ENCODE measurements at regions not wholly inside any gene's neighbourhood (a gene's known extent, or its start where the extent isn't known, plus 50 kb on each side); places are given as distances from the start of the nearest gene placed in this dataset.

GRCh38 chr18:11533942-11534496 lies 75.4 kb upstream of the SLC35G4 start:
- H3K27ac Mint-ChIP-seq: no peak overlapping the region
- TF ChIP-seq CTCF (IDR thresholded peaks at IDR 0.05; ENCODE audit: unreplicated experiment): no peak
- peaks cover 12% of the 10 kb centered on the region for H3K9me3 Mint-ChIP-seq (ENCODE audit: low read depth)
- no peaks in the 10 kb centered on the region for H3K4me1 Mint-ChIP-seq (ENCODE audit: low read depth)
- peaks cover 10% of the 10 kb centered on the region for H3K27me3 Mint-ChIP-seq
- H3K4me3 Mint-ChIP-seq (ENCODE audit: low read depth): no peak overlapping the region
- H3K36me3 Mint-ChIP-seq (ENCODE audit: insufficient read depth): no peaks in the 10 kb centered on the region
- DNase-seq (ENCODE audit: low spot score, unreplicated experiment): no peak

DNA sequence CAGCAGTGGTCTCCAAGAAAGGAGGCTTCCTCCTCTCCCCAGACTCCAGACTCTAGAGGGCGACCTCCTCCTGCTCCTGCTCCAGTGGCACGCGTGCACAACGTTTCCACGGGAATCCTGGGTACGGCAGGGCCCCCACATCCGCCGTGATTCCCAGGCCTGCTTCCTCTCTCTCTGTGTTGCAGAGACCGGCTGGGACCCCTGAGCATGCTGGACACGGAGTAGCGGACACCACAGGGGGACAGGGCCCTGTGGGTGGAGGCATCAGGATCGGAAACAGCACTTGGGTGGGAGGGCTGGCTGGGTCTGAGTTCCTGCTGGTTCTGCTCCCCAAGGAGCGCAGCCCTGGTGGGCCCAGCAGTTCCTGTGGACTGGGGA lies 75.9 kb upstream of the SLC35G4 start:
- no peak overlapping the region for H3K27ac Mint-ChIP-seq
- peaks cover 12% of the 10 kb centered on the region for H3K27me3 Mint-ChIP-seq
- TF ChIP-seq CTCF (IDR thresholded peaks at IDR 0.05; ENCODE audit: unreplicated experiment): no peak
- H3K9me3 Mint-ChIP-seq (ENCODE audit: low read depth): peaks cover 12% of the 10 kb centered on the region
- no peaks in the 10 kb centered on the region for H3K4me1 Mint-ChIP-seq (ENCODE audit: low read depth)
- no peak for DNase-seq (ENCODE audit: low spot score, unreplicated experiment)
- no peak overlapping the region for H3K4me3 Mint-ChIP-seq (ENCODE audit: low read depth)
- H3K36me3 Mint-ChIP-seq (ENCODE audit: insufficient read depth): no peaks in the 10 kb centered on the region

DNA sequence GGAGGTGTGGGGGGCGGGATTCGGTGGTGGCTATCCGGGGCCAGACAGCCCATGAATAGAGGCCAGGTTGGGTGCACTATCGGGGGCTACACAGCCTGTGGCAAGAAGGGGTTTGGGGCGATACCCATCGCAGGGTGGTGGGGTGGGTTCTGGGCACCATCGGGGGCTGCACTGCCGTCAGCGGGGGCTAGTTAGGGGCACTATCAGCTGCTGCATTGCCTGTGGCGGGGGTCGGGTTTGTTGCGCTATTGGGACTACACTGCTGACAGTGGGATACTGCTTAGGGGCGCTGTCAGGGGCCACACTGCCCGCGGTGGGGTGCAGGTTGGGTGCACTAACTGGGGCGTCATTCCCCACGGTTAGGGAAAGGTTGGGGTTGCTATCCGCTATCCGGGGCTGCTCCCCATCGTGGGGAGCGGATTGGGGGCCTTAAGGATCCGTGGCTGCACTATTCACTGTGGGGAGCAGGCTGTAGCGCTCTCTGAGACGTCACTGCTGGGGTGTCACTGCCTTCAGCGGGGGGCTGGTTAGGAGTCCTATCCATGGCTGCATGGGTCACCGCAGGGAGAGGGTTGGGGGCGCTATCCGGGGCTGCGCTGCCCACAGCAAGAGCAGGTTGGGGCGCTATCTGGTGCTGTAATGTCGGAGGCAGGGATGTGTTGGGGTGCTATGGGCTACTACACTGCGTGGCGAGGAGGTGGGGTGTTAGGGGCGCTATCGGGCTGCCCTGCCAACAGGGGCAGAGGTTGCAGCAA lies 76.5 kb upstream of the SLC35G4 start:
- no peak for TF ChIP-seq CTCF (IDR thresholded peaks at IDR 0.05; ENCODE audit: unreplicated experiment)
- Mint-ChIP-seq H3K36me3 (ENCODE audit: insufficient read depth) (no peaks in the 10 kb centered on the region), H3K9me3 (ENCODE audit: low read depth) (peaks cover 12% of the 10 kb centered on the region), H3K27ac (no peak overlapping the region), H3K4me3 (ENCODE audit: low read depth) (no peak overlapping the region), H3K4me1 (ENCODE audit: low read depth) (no peaks in the 10 kb centered on the region), H3K27me3 (peaks cover 12% of the 10 kb centered on the region)
- no peak for DNase-seq (ENCODE audit: low spot score, unreplicated experiment)

- no peak for TF ChIP-seq CTCF (IDR thresholded peaks at IDR 0.05; ENCODE audit: unreplicated experiment)
- peaks cover 12% of the 10 kb centered on the region for H3K27me3 Mint-ChIP-seq
- H3K4me3 Mint-ChIP-seq (ENCODE audit: low read depth): no peak overlapping the region
- peaks cover 3% of the 10 kb centered on the region for H3K9me3 Mint-ChIP-seq (ENCODE audit: low read depth)
- no peaks in the 10 kb centered on the region for H3K36me3 Mint-ChIP-seq (ENCODE audit: insufficient read depth)
- no peaks in the 10 kb centered on the region for H3K4me1 Mint-ChIP-seq (ENCODE audit: low read depth)
- no peak for DNase-seq (ENCODE audit: low spot score, unreplicated experiment)
- no peak overlapping the region for H3K27ac Mint-ChIP-seq
These were observed 80.3 kb upstream of the SLC35G4 start for GRCh38 chr18:11529081-11529480.

DNA sequence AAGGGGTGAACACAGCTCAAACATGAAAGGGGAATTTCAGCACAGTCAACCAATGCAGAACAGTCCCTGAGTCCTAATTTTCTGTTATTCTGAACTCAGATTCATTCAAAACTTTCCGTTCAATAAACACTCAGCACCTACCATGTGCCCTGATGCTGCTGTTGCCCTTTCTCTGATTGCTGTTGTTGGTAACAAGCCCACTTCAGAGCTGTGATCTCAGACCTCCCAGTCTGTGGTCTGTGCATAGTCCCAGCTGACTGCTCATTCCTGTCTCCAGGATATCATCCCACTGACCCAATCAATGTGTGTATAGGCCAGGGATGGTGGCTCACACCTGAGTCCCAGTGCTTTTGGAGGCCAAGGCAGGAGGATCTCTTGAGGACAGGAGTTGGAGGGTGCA lies 82.7 kb upstream of the SLC35G4 start:
- H3K27me3 Mint-ChIP-seq: peaks cover 25% of the 10 kb centered on the region
- no peaks in the 10 kb centered on the region for H3K36me3 Mint-ChIP-seq (ENCODE audit: insufficient read depth)
- H3K4me1 Mint-ChIP-seq (ENCODE audit: low read depth): no peaks in the 10 kb centered on the region
- no peak overlapping the region for H3K4me3 Mint-ChIP-seq (ENCODE audit: low read depth)
- no peak for TF ChIP-seq CTCF (IDR thresholded peaks at IDR 0.05; ENCODE audit: unreplicated experiment)
- no peak overlapping the region for H3K27ac Mint-ChIP-seq
- no peak for DNase-seq (ENCODE audit: low spot score, unreplicated experiment)
- H3K9me3 Mint-ChIP-seq (ENCODE audit: low read depth): no peaks in the 10 kb centered on the region

All from progenitor cell of endocrine pancreas (in vitro differentiated cells).